GM21825 (cell line): ENCODE measurements at regions not wholly inside any gene's neighbourhood (a gene's known extent, or its start where the extent isn't known, plus 50 kb on each side); places are given as distances from the start of the nearest gene placed in this dataset.
A peak's percentile ranks its signal among the peaks of the same experiment; 100 is the strongest.

Source experiments
- ATAC-seq: cut with Tn5 transposase; IDR thresholded peaks from one replicate; pipeline ENCODE4 v1.9.1; 2021; ENCODE audit warnings: mild to moderate bottlenecking, moderate library complexity; ENCODE audit not compliant: unreplicated experiment

DNA sequence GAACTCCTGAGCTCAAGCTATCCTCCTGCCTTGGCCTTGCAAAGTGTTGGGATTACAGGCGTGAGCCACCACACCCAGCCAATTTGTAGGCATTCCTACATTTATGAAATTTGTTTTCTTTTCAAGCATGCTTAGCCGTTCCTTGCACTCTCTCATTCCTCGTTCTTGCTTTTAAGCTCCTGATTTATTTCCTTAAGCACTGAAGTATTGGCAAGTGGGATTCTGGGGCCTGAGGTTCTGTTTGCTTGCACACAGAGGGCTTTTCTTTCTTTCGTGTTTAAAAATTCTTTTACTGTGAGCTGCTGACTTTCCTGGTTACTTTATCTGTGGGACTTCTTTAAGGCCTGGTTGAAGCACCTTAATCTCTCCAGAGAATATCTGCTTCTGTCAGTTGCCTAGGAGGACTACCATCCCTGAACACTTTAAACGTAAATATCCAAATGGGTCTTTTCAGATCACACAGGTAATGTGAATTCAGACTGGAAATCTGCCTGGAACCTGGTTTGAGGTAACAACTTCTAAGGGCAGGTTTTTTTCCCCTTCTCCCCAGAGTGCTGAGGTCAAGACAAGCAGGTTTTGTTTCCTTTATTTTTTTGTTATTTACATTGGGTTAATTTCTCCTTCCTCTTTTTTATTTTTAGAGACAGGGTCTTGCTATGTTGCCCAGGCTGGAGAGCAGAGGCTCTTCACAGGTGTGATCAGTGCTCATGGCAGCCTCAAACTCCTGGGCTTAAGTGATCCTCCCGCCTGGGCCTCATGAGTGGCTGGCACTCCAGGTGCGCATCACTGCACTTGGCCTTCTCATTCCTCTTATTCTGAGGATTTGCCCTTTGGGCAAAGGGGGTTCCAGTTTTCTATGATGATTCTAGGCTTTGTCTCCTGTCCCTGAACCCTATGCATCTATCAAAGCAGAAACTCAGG is 102.9 kb downstream of the PFKFB3 start:
- ATAC-seq, result no peak

DNA sequence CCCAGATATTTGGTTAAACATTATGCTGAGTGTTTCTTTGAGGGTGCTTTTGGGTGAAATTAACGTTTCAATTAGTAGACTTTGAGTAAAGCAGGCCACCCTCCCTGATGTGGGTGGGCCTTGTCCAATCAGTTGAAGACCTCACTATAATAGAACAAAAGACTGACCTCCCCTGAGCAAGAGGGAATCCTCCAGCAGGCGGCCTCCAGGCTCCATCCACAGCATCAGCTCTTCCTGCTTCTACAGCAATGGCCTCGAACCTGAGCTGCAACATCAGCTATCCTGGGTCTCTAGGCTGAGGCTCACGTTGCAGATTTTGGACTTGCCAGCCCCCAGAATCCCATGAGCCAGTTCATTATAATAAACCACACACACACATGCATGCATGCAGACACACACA is 104.2 kb downstream of the PFKFB3 start:
- ATAC-seq, result no peak

DNA sequence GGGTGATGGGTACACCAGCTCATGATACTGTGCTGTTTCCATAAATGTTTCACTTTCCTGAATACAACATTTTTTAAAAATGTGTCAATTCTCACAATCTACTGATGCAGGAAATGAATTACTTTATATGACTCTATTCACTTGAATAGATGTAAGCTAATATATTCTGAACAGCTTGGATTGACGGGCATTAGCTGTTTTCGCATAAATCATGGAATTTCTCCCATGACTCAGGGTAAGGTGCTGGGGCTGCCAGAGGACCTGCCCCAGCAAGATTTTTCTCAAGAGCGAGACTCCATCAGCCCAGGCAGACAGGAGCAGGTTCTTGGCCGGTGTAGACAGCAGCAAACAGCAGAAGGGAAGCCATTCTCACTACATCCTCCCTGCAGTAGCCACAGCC is 107.1 kb downstream of the PFKFB3 start:
- no peak for ATAC-seq

DNA sequence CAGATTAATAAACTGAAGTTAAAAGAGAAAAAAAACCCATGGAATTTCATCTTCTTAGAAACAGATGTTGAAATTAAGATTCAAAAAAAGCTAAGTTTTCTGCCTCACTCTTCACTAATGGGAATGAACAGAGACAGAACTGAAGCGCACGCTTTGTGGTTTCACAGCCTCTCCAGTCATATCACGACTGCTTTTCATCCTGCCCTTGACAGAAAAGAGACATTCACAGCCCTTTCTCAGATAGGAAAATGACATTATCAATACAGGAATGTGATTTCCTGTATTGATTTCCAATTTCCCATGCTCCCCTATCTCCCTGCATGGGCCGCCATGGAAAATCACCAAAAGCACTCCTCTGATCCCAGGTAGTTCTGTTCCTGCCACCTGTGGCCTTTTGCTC is 108.2 kb downstream of the PFKFB3 start:
- ATAC-seq, result no peak

DNA sequence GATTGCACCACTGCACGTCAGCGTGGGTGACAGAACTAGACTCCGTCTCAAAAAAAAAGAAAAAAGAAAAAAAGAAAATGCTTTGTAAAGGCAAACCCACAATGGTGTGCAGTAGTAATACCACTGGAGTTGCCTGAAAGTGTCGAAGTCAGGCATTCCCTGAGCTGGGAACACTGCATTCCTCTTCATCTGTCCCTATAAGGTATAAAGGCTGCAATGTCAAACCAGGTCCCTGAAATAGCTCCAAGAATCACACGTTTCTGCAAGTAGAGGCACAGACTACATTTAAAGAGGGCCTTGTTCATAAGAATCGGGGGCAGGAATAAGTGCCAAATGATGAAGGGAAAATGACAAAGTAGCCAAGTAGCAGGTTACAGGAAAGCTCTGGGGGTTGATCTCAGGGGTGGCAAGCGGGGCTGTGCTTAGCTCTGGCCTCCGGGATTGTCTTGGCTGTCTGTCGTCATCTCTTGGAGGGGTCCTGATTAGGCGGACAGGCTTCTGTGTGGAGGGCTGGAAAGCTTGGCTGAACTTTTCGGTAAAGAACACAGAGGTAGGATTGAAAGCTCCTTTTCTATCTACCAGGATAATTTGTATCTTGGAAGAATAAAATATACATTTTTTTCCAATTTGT is 109.1 kb downstream of the PFKFB3 start:
- no peak for ATAC-seq

DNA sequence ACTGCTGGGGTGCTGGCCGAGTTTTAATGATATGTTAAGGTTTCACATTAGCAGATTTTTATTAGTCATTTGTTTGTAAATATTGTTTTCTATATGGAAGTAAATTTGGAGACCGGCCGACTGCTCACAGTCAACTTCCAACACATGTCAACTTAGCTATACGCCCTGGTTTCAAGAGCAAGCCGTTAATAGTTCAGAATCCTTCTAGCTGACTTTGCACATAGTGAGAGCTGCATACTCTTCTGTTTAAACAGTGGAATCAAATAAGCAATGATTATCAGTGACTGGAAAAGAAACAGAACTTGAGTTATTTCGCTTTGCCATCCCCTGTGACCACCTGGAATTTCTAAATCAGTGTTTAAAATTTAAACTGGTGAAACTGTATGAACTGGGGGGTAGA is 109.9 kb downstream of the PFKFB3 start:
- no peak for ATAC-seq

DNA sequence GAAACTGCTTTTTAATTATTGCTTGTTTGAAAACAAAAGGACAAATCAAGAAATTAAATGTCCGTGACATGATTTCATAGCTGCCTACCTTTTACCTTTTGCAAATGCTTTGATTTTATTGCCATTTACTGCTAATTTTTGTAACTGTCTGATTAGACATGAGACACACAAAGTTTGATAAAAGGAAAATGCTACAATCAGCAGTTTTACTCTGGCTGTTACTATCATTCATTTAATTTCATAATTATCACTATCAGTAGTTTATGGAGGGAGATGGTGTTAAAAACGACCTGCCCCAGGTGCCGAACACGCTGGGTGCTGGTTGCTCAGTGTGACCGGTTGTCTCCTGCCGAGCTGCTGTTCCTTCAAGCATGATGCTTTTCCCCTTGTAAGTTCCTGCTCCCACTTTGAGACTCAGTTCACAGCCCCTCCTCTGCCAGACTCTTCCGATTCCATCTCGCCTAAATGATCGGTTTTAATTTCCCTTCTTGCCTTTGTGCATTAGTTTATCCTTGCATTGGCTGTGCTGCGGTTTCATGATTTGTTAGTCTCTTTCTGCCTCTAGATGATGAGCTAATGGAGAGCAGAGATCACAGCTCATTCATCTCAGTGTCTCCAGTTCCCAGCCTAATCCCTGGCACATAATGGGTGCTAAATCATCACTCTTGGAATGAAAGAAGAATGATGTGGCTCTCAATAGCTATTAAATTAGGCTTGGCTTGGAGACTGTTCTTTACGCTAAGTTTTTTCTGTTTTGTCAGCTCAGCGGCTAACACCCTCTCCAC is 110.6 kb downstream of the PFKFB3 start:
- no peak for ATAC-seq

DNA sequence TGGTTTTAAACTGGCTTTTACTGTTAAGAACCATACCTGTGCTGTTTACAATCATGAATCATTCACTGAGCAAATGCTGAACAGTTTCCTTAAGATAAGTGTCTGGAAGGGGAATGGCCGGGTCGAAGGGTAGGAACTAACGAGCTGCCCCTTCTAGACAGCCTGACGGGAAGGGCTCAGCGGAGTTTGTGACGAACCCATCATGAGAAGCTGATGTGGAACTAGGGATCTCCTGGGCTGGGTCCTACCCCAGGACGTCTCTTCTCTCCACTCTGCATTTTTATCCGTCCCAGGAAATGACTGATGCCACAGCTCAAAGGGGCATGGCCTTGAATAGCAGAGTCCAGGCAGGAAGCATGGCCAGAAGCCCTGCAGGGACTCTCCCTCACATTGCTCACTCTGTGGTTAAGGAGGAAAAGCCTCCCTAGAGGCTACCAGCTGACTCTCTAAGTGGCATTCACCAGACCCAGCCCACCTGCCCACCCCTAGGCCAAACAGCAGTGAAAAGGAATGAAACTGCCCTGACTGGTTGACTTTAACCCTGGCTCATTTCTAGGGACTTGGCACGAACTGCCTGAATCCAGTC is 112.0 kb downstream of the PFKFB3 start:
- ATAC-seq, result no peak

DNA sequence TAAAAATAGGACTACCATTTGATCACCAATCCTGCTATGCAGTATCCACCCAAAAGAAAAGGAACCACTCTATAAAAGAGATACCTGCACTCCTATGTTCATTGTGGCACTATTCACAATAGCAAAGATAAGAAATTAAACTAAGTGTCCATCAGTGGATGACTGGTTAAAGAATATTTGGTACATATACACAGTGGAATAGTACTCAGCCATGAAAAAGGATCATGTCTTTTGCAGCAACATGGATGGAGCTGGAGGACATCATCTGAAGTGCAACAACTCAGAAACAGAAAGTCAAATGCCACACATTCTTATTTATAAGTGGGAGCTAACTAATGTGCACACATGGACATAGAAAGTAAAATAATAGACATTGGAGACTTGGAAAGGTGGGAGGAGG is 116.4 kb downstream of the PFKFB3 start:
- ATAC-seq, result no peak

DNA sequence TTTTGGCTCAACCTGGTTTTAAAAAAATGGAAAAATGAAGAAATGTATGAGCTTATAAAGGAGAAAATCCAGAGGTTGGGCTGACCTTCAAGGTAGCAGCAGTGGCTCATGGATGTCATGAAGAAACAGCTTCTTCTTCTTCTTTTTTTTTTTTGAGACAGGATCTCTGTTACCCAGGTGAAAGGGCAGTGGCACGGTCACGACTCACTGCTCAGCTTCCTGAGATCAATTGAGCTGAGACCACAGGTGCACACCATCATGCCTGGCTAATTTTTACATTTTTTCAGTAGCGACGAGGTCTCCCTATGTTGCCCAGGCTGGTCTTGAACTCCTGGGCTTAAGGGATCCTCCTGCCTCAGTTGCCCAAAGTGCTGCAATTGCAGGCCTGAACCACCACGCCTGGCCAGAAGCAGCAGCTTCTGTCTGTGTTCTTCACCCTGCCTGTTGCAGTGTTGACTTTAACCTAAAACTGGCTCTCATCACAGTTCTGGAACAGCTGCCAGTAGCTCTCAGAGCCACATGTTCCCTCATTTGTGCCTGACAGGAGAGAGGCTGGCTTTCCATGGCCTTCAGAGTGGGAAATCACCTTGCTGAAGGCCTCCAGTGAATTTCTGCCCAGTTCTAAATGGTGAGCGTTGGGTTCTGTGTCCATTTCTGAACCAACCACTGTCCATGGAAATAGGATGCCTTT is 117.7 kb downstream of the PFKFB3 start:
- peak; percentile 79 for ATAC-seq

DNA sequence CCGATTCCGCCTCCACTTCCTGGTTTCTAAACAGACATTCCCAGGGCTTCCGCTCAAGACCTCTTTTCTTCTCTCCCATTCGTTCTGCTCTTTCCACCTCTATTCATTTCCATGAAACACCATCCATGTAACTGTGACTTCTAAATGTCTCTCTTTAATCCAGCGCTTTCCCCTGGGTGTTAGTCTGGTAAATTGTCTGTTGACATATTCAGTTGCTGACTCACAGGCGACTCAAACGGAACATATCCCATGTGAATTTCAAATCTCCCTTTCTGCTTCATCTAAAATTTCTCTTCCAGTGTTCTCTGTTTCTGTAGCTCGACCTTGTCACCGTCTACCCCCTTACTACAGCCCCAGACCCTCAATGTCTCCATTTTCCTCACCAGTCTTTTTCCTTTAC is 119.1 kb downstream of the PFKFB3 start:
- ATAC-seq, result no peak

DNA sequence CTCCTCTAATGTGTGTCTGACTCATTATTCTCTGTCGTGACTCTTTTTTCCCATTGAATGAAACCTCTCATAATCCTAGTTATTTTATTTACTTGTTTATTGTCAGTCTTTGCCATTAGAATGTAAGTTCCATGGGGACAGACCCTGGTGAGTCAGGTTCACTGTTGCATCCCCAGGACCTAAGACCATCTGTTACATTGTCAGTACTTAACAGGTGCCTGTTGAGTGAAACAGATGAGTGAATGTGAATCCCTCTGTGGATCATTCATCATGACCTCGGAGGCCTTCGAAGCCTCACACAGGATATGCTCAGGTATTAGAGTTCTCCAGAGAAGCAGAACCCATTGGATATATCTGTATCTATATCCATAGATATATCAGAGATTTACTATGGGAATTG is 120.1 kb downstream of the PFKFB3 start:
- ATAC-seq, result no peak

DNA sequence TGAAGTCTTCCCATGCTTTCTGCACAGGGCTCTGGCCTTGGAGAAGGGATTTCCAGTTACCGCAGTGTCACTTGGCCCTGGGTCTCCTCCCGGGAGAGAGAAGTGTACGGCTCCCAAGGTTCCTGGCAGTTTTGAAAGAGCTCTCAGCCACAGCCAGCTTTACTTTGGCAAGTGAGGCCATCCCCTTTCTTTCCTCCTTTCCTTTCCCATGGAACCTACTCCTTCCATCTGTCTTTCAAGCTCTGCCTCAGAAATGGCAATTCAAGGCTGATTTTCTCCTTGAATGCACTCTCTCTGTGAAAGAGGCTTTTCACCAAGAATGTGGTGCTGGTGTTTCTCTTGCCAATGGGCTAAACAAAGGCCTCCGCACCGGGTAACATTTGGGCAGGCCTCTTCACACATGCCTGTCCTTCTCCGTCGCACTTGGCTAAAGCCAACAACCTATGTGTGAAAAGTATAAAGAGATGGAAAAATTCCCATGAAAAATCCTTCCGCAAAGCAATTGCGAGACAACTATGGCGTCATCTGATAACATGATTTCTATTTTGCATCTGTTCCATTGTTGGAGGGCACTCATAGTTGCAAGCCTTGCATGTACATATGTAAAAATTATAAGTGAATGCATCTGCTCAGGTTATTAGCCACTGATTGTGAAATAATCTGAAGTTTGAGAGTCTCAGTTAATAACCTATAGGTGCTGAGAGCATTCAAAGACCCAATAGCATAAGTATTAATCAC is 125.4 kb downstream of the PFKFB3 start:
- ATAC-seq, result no peak

DNA sequence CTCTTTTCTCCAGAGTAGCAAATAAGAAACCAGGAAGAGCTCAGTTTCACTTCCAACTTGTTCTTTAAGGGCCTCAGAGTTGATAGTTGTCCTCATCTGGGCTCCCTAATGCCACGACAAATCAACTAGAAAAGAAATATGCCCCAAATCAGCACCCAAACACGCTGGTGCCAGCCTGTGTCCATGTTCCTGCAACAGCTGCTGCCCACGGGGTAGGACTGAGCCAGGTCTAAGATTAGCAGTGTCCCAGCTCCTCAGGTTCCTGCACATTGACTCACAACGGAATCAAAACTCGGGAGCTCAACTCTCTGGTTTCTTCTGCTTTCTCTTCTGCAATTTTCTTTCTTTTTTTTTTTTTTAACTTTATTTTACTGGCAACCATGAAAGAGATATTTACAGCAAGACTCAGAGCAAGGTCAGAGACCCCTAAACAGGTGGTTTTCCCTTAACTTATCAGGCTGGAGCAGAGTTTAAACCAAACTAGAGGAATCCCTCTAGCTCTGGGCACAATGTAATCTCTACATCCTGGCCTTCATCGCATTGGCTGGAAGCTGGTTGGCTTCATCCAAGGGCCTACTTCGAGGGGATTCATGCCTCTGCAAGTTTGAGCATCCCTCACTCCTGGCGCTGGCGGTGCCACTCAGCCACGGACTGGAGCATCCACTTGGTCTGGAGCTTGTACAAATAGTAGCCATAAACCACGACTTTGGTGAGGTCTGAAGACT is 126.1 kb downstream of the PFKFB3 start:
- ATAC-seq, result no peak

DNA sequence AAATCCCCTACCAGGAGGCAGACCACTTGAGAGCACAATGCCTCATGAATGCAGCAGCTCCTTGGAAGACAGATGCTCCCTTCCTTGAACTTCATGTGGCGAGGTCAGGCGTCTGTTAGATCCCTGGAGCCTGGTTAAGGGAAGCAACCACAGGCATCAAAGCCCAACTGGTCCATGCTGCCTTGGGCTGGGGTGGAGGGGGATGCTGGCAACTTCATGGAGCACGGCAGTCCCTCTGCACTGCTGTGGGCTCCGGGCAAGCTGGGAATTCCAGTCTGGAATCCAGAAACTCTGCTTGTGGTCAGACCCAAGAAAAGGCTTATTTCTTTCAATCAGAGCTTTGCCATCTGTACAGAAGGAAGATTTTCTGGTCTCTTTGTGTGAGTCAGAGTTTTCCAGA is 130.4 kb downstream of the PFKFB3 start:
- ATAC-seq, result no peak

DNA sequence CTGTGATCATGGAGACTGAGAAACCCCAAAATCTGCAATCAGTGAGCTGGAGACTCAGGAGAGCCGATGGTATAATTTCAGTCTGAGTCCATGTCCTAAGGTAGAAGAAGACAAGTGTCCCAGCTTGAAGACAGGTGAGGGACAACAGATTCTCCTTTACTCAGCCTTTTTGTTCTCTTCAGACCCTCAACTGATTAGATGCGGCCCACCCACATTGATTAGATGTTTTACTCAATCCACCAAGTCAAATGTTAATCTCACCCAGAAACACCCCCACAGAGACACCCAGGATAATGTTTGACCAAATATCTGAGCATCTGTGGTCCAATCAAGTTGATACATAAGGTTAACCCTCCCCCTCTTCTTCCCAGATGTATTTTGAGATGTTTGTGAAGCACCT is 131.2 kb downstream of the PFKFB3 start:
- no peak for ATAC-seq

DNA sequence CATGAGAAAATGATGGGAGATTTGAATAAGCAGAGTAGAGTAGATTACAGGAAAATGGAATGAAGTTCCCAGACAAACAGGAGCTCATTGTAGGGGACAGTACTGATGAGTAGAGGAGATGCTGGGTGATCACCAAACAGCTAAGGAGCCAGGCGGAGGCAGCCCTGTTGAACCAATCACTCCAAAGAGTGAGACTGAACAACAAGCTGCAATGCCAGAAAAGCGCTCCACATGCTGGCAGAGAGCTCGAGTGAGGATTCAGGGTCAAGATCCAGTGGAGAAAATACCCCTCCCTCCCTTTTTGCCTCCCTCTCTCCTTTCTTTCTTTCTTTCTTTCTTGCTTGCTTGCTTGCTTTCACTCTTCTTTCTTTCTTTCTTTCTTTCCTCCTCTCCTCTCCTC is 133.3 kb downstream of the PFKFB3 start:
- ATAC-seq, result no peak

DNA sequence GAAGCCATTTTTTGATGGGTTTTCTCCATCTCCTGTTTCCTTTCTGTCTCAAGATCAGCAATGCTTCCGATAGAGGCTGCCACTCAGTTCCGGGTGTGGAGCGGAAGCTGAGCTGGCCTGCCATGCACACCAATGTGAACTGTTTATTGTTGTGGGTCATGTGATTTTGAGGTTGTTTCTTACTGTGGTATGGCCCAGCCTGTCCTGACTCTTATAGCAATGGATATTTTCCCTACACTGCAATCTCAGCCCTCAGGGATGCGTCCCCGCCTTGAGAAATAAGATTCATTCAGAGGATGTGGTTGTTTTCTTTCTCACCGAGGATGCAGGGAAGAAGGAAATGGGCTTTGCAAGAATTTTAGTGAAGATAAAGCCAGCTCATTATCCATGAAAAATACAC is 134.7 kb downstream of the PFKFB3 start:
- no peak for ATAC-seq

DNA sequence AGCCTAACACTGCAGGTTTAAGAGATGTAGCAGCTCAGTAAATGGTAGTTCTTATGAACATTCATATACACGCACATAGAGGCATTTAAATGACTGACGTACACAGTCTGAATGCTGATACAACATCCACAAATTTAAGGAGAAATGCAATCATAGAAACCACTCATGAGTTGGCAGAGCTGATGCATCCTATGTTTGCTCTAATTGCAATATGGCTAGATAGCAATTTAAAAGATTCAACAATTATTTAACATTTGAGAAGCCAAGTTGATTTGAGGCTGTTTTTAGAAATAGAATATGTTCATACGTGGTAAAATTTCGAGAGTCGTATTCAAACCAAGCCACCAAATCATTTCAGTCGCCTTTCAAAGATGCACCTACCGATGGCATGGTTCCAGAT is 135.6 kb downstream of the PFKFB3 start:
- ATAC-seq, result no peak
